ENCODE measurements at regions not wholly inside any gene's neighbourhood (a gene's known extent, or its start where the extent isn't known, plus 50 kb on each side); places are given as distances from the start of the nearest gene placed in this dataset.

- Histone ChIP-seq H3K4me3 (ENCODE audit: low read depth, low read length) (no peak overlapping the region), H3K36me3 (replicated peaks) (no peaks in the 10 kb centered on the region), H3K27ac (no peak overlapping the region), H3K27me3 (replicated peaks) (no peaks in the 10 kb centered on the region)
- in situ Hi-C loops (cut with HindIII; ENCODE audit: low pct_ligation_motif_present, low sequenced_read_pairs): no loop called here
- no peak for TF ChIP-seq CTCF (IDR thresholded peaks at IDR 0.05; ENCODE audit: low read depth, low read length, missing control alignments)
- no peak for DNase-seq
Observed at GRCh38 chr14:101379842-101380241, 181.5 kb upstream of the DIO3 start.

GRCh38 chr14:101380512-101380911 is 180.8 kb upstream of the DIO3 start:
- no peaks in the 10 kb centered on the region for H3K27me3 ChIP-seq (replicated peaks)
- no peak for TF ChIP-seq CTCF (IDR thresholded peaks at IDR 0.05; ENCODE audit: low read depth, low read length, missing control alignments)
- DNase-seq: no peak
- H3K4me3 ChIP-seq (ENCODE audit: low read depth, low read length): no peak overlapping the region
- no peak overlapping the region for H3K27ac ChIP-seq
- in situ Hi-C loops (cut with HindIII; ENCODE audit: low pct_ligation_motif_present, low sequenced_read_pairs): no loop called here
- H3K36me3 ChIP-seq (replicated peaks): no peaks in the 10 kb centered on the region

- TF ChIP-seq CTCF (IDR thresholded peaks at IDR 0.05; ENCODE audit: low read depth, low read length, missing control alignments): no peak
- Histone ChIP-seq H3K27ac (no peak overlapping the region), H3K4me3 (ENCODE audit: low read depth, low read length) (no peak overlapping the region), H3K36me3 (replicated peaks) (no peaks in the 10 kb centered on the region), H3K27me3 (replicated peaks) (no peaks in the 10 kb centered on the region)
- in situ Hi-C loops (cut with HindIII; ENCODE audit: low pct_ligation_motif_present, low sequenced_read_pairs): no loop called here
- DNase-seq: no peak
Observed at GRCh38 chr14:101380940-101381339, 180.4 kb upstream of the DIO3 start.

- Histone ChIP-seq H3K27me3 (replicated peaks) (no peaks in the 10 kb centered on the region), H3K27ac (no peak overlapping the region), H3K4me3 (ENCODE audit: low read depth, low read length) (no peak overlapping the region), H3K36me3 (replicated peaks) (no peaks in the 10 kb centered on the region)
- in situ Hi-C loops (cut with HindIII; ENCODE audit: low pct_ligation_motif_present, low sequenced_read_pairs): no loop called here
- DNase-seq: no peak
- no peak for TF ChIP-seq CTCF (IDR thresholded peaks at IDR 0.05; ENCODE audit: low read depth, low read length, missing control alignments)
Observed at GRCh38 chr14:101383737-101384338, 177.5 kb upstream of the DIO3 start.

GRCh38 chr14:101394374-101394773 is 166.9 kb upstream of the DIO3 start:
- H3K4me3 ChIP-seq (ENCODE audit: low read depth, low read length): no peak overlapping the region
- in situ Hi-C loops (cut with HindIII; ENCODE audit: low pct_ligation_motif_present, low sequenced_read_pairs): no loop called here
- no peaks in the 10 kb centered on the region for H3K27me3 ChIP-seq (replicated peaks)
- H3K36me3 ChIP-seq (replicated peaks): no peaks in the 10 kb centered on the region
- no peak for TF ChIP-seq CTCF (IDR thresholded peaks at IDR 0.05; ENCODE audit: low read depth, low read length, missing control alignments)
- DNase-seq: no peak
- H3K27ac ChIP-seq: no peak overlapping the region

- Histone ChIP-seq H3K36me3 (replicated peaks) (no peaks in the 10 kb centered on the region), H3K27ac (no peak overlapping the region), H3K27me3 (replicated peaks) (no peaks in the 10 kb centered on the region), H3K4me3 (ENCODE audit: low read depth, low read length) (no peak overlapping the region)
- no peak for DNase-seq
- no peak for TF ChIP-seq CTCF (IDR thresholded peaks at IDR 0.05; ENCODE audit: low read depth, low read length, missing control alignments)
- in situ Hi-C loops (cut with HindIII; ENCODE audit: low pct_ligation_motif_present, low sequenced_read_pairs): no loop called here
Observed at GRCh38 chr14:101395779-101396178, 165.5 kb upstream of the DIO3 start.

Measured in brain microvascular endothelial cell (primary cell).